Large intestine (tissue), 3 donors: ENCODE measurements at regions not wholly inside any gene's neighbourhood (a gene's known extent, or its start where the extent isn't known, plus 50 kb on each side); places are given as distances from the start of the nearest gene placed in this dataset.

ENCODE experiments used
- DNase-seq, 2 donors: peaks; one replicate each; pipeline versions ENCODE4 v3.0.0 to v3.0.0-alpha.2; 2013
- H3K27ac ChIP-seq: one replicate; pipeline ENCODE4 v1.5.1; 2013; ENCODE audit warnings: low read length
- H3K27me3 ChIP-seq: 2 replicates; pipeline ENCODE4 v1.6.1; 2013; ENCODE audit warnings: low read length; ENCODE audit not compliant: control insufficient read depth, insufficient read depth
- H3K36me3 ChIP-seq: 2 replicates; pipeline ENCODE4 v1.6.1; 2013; ENCODE audit warnings: low read length; ENCODE audit not compliant: control insufficient read depth, insufficient read depth
- H3K4me1 ChIP-seq: one replicate; pipeline ENCODE4 v1.6.1; 2013; ENCODE audit warnings: low read length; ENCODE audit not compliant: control insufficient read depth, insufficient read depth
- H3K4me3 ChIP-seq: one replicate; pipeline ENCODE4 v1.5.1; 2013; ENCODE audit warnings: low read length
- H3K9me3 ChIP-seq: one replicate; pipeline ENCODE4 v1.6.1; 2013; ENCODE audit warnings: mild to moderate bottlenecking, low read depth, low read length, moderate library complexity; ENCODE audit not compliant: control insufficient read depth
- WGBS: methylation state at CpG from one replicate; pipeline ENCODE4 v1.1.5; 2013; ENCODE audit warnings: low lambda C conversion rate; ENCODE audit not compliant: insufficient coverage; 5-methylcytosine and 5-hydroxymethylcytosine counted together

- Histone ChIP-seq H3K36me3 (no peaks in the 10 kb centered on the region), H3K27ac (no peak overlapping the region), H3K27me3 (no peaks in the 10 kb centered on the region), H3K9me3 (peaks cover 3% of the 10 kb centered on the region), H3K4me1 (no peaks in the 10 kb centered on the region), H3K4me3 (no peak overlapping the region)
- no CpG with 5 or more reads among the region's 3 CpGs for WGBS
- DNase-seq = no peak
These were observed 107.5 kb downstream of the PHLDA1 start for GRCh38 chr12:75923964-75924666.

GRCh38 chr12:75922944-75923642 is 108.5 kb downstream of the PHLDA1 start:
- H3K4me1 ChIP-seq = no peaks in the 10 kb centered on the region
- WGBS = 100% methylated on average over 1 of the region's 3 CpGs
- no peak overlapping the region for H3K4me3 ChIP-seq
- H3K9me3 ChIP-seq = peaks cover 3% of the 10 kb centered on the region
- no peaks in the 10 kb centered on the region for H3K36me3 ChIP-seq
- no peak for DNase-seq
- no peak overlapping the region for H3K27ac ChIP-seq
- H3K27me3 ChIP-seq = no peaks in the 10 kb centered on the region

- WGBS = 36% methylated on average over 1 of the region's 9 CpGs
- no peak for DNase-seq
These were observed 109.8 kb downstream of the PHLDA1 start for GRCh38 chr12:75921622-75922289.

GRCh38 chr12:75917715-75918114 is 113.9 kb downstream of the PHLDA1 start:
- Histone ChIP-seq H3K4me1 (no peaks in the 10 kb centered on the region), H3K36me3 (no peaks in the 10 kb centered on the region), H3K27ac (no peak overlapping the region), H3K27me3 (no peaks in the 10 kb centered on the region), H3K4me3 (no peak overlapping the region), H3K9me3 (no peaks in the 10 kb centered on the region)
- no CpG with 5 or more reads among the region's 2 CpGs for WGBS
- DNase-seq = no peak

More at GRCh38 chr12:75921622-75922289, 109.8 kb downstream of the PHLDA1 start:
- no peak overlapping the region for H3K4me3 ChIP-seq
- no peaks in the 10 kb centered on the region for H3K27me3 ChIP-seq
- H3K36me3 ChIP-seq = no peaks in the 10 kb centered on the region
- H3K4me1 ChIP-seq = no peaks in the 10 kb centered on the region
- no peak overlapping the region for H3K27ac ChIP-seq
- peaks cover 3% of the 10 kb centered on the region for H3K9me3 ChIP-seq

GRCh38 chr12:75917083-75917482 is 114.5 kb downstream of the PHLDA1 start:
- no peak overlapping the region for H3K27ac ChIP-seq
- H3K36me3 ChIP-seq = no peaks in the 10 kb centered on the region
- H3K4me3 ChIP-seq = no peak overlapping the region
- DNase-seq = no peak
- no peaks in the 10 kb centered on the region for H3K4me1 ChIP-seq
- H3K27me3 ChIP-seq = no peaks in the 10 kb centered on the region
- H3K9me3 ChIP-seq = no peaks in the 10 kb centered on the region

- no peak overlapping the region for H3K4me3 ChIP-seq
- no peaks in the 10 kb centered on the region for H3K4me1 ChIP-seq
- no peak overlapping the region for H3K27ac ChIP-seq
- no peaks in the 10 kb centered on the region for H3K27me3 ChIP-seq
- no peaks in the 10 kb centered on the region for H3K9me3 ChIP-seq
- no peaks in the 10 kb centered on the region for H3K36me3 ChIP-seq
- DNase-seq = no peak
- 100% methylated on average over 1 of the region's 5 CpGs for WGBS
These were observed 117.8 kb downstream of the PHLDA1 start for GRCh38 chr12:75913502-75914351.

GRCh38 chr12:75909714-75910656 is 121.6 kb downstream of the PHLDA1 start:
- WGBS = 73% methylated on average over 2 of the region's 7 CpGs
- DNase-seq = no peak
- Histone ChIP-seq H3K4me3 (no peak overlapping the region), H3K36me3 (no peaks in the 10 kb centered on the region), H3K27me3 (no peaks in the 10 kb centered on the region), H3K9me3 (no peaks in the 10 kb centered on the region), H3K27ac (peak overlapping the region; percentile 13), H3K4me1 (no peaks in the 10 kb centered on the region)

GRCh38 chr12:75908961-75909605 is 122.5 kb downstream of the PHLDA1 start:
- no CpG with 5 or more reads among the region's 2 CpGs for WGBS

GRCh38 chr12:75905922-75906321 is 125.7 kb downstream of the PHLDA1 start:
- Histone ChIP-seq H3K9me3 (no peaks in the 10 kb centered on the region), H3K4me1 (no peaks in the 10 kb centered on the region), H3K4me3 (no peak overlapping the region), H3K27ac (no peak overlapping the region), H3K36me3 (no peaks in the 10 kb centered on the region), H3K27me3 (no peaks in the 10 kb centered on the region)
- no CpG with 5 or more reads among the region's 2 CpGs for WGBS
- no peak for DNase-seq

More at GRCh38 chr12:75908961-75909605, 122.5 kb downstream of the PHLDA1 start:
- H3K4me3 ChIP-seq = no peak overlapping the region
- DNase-seq = peak; percentile 30 to 50
- no peaks in the 10 kb centered on the region for H3K4me1 ChIP-seq
- H3K27me3 ChIP-seq = no peaks in the 10 kb centered on the region
- no peaks in the 10 kb centered on the region for H3K36me3 ChIP-seq
- no peaks in the 10 kb centered on the region for H3K9me3 ChIP-seq
- H3K27ac ChIP-seq = peak overlapping the region; percentile 13
